Neutrophil (primary cell): ENCODE measurements at regions not wholly inside any gene's neighbourhood (a gene's known extent, or its start where the extent isn't known, plus 50 kb on each side); places are given as distances from the start of the nearest gene placed in this dataset.

Experiments used
- H3K27ac ChIP-seq: fragments of 200-600 bp; sonication (generic); 2 replicates; pipeline ENCODE4 v1.5.1; 2016; ENCODE audit warnings: mild to moderate bottlenecking, moderate library complexity
- H3K27me3 ChIP-seq: fragments of 200-600 bp; sonication (generic); 2 replicates; pipeline ENCODE4 v1.6.0; 2016; ENCODE audit warnings: mild to moderate bottlenecking
- H3K36me3 ChIP-seq: fragments of 200-600 bp; sonication (generic); 2 replicates; pipeline ENCODE4 v1.5.1; 2017
- H3K4me1 ChIP-seq, 2 experiments: fragments of 200-600 bp in 1 of 2; sonication (generic) in 1 of 2; 1 replicate in 1 of 2; 2 replicates in 1 of 2; pipeline versions ENCODE4 v1.5.1 to v1.6.1; 2013 to 2016; ENCODE audit warnings: low read depth in 1 of 2, low read length in 1 of 2, mild to moderate bottlenecking in 1 of 2, moderate library complexity in 1 of 2; ENCODE audit not compliant: control insufficient read depth in 1 of 2, insufficient read depth in 1 of 2
- H3K4me3 ChIP-seq, 2 experiments: fragments of 200-600 bp in 1 of 2; sonication (generic) in 1 of 2; 1 replicate in 1 of 2; 2 replicates in 1 of 2; pipeline ENCODE4 v1.5.1; 2013 to 2016; ENCODE audit warnings: low read depth in 1 of 2, low read length in 1 of 2, mild to moderate bottlenecking in 1 of 2, moderate library complexity in 1 of 2
- H3K9me3 ChIP-seq: fragments of 200-600 bp; sonication (generic); 2 replicates; pipeline ENCODE4 v1.5.1; 2016
- CTCF ChIP-seq: fragments of 200-600 bp; sonication (generic); IDR thresholded peaks from 2 replicates; pipeline ENCODE4 v1.5.1; 2016; ENCODE audit warnings: antibody characterized with exemption

- Histone ChIP-seq H3K4me3 (no peak overlapping the region), H3K9me3 (no peaks in the 10 kb centered on the region), H3K36me3 (no peaks in the 10 kb centered on the region), H3K4me1 (peaks cover 0 to 2% of the 10 kb centered on the region in 2 experiments), H3K27me3 (no peaks in the 10 kb centered on the region), H3K27ac (no peak overlapping the region)
- no peak for TF ChIP-seq CTCF
These were observed 86.9 kb downstream of the NAV1 start for GRCh38 chr1:201625851-201626251.

- H3K27me3 ChIP-seq: no peaks in the 10 kb centered on the region
- no peak overlapping the region for H3K27ac ChIP-seq
- no peak for TF ChIP-seq CTCF
- peaks cover 0 to 2% of the 10 kb centered on the region in 2 experiments for H3K4me1 ChIP-seq
- no peak overlapping the region for H3K4me3 ChIP-seq
- no peaks in the 10 kb centered on the region for H3K36me3 ChIP-seq
- no peaks in the 10 kb centered on the region for H3K9me3 ChIP-seq
These were observed 87.8 kb downstream of the NAV1 start for GRCh38 chr1:201626629-201627275.

- no peaks in the 10 kb centered on the region for H3K27me3 ChIP-seq
- H3K27ac ChIP-seq: no peak overlapping the region
- no peaks in the 10 kb centered on the region for H3K9me3 ChIP-seq
- no peak for TF ChIP-seq CTCF
- no peaks in the 10 kb centered on the region for H3K36me3 ChIP-seq
- H3K4me3 ChIP-seq: no peak overlapping the region
- peaks cover 0 to 2% of the 10 kb centered on the region in 2 experiments for H3K4me1 ChIP-seq
These were observed 89.6 kb downstream of the NAV1 start for GRCh38 chr1:201628490-201628889.

GRCh38 chr1:201630582-201630981 lies 91.7 kb downstream of the NAV1 start:
- no peak for TF ChIP-seq CTCF
- Histone ChIP-seq H3K4me1 (peaks cover 0 to 2% of the 10 kb centered on the region in 2 experiments), H3K9me3 (no peaks in the 10 kb centered on the region), H3K36me3 (no peaks in the 10 kb centered on the region), H3K27me3 (no peaks in the 10 kb centered on the region), H3K4me3 (no peak overlapping the region), H3K27ac (no peak overlapping the region)

- H3K27ac ChIP-seq: no peak overlapping the region
- no peak overlapping the region for H3K4me3 ChIP-seq
- no peak for TF ChIP-seq CTCF
- H3K4me1 ChIP-seq: peaks cover 0 to 2% of the 10 kb centered on the region in 2 experiments
- H3K27me3 ChIP-seq: no peaks in the 10 kb centered on the region
- no peaks in the 10 kb centered on the region for H3K36me3 ChIP-seq
- H3K9me3 ChIP-seq: no peaks in the 10 kb centered on the region
These were observed 92.1 kb downstream of the NAV1 start for GRCh38 chr1:201631037-201631436.
